Fibroblast of the aortic adventitia (primary cell): ENCODE measurements at regions not wholly inside any gene's neighbourhood (a gene's known extent, or its start where the extent isn't known, plus 50 kb on each side); places are given as distances from the start of the nearest gene placed in this dataset.

ENCODE experiments used
- DNase-seq: peaks from one replicate; pipeline ENCODE4 v3.0.0-alpha.2; 2010; ENCODE audit warnings: low read depth
- H3K4me3 ChIP-seq: 2 replicates; pipeline ENCODE4 v1.5.1; 2011; ENCODE audit warnings: low read depth, mild to moderate bottlenecking, control low read depth, low read length, moderate library complexity
- CTCF ChIP-seq: IDR thresholded peaks from 2 replicates; pipeline ENCODE4 v1.5.1; 2011; ENCODE audit warnings: mild to moderate bottlenecking, low read length, control low read depth, inconsistent platforms; ENCODE audit not compliant: insufficient read depth

DNA sequence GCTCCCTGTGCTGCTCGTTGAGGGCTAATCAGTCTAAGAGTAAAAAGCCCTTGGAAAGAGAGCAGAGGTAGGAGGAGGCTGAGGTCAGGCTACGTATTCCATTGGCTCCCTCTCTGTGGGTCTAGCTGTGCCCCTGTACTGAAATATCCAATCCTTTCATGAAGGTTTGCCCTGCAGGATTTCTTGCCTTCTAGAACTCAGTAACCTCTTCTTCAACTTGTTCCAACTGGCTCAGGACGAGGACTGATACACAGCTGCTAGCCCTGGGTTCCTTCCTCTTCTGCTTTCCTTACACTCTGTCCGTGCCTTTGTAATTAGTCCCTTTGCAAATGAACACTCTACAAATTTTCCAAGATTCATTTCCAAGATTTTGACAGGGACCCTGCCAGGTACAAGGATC lies 560.5 kb downstream of the ACTR3B start:
- no peak overlapping the region for H3K4me3 ChIP-seq
- no peak for TF ChIP-seq CTCF
- DNase-seq: no peak

DNA sequence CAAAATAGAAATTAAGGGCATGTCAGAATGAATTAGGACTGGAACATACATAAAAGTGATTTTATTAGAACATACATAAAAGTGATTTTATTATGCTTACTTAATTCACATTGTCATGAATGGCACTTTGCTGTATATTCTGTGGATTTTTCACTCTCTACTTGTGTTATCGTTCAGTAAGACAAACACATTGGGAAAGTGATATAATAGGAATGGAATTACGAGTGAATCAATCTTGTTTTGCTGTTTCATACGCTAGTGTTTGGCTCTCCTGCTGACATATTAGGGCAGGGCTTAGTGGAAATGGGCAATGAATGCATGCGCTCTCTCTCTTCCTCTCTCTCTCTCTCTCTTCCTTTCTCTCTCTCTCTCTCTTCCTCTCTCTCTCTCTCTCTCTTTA lies 561.1 kb downstream of the ACTR3B start:
- no peak for DNase-seq
- no peak for TF ChIP-seq CTCF
- no peak overlapping the region for H3K4me3 ChIP-seq

GRCh38 chr7:153322991-153323390 lies 563.4 kb downstream of the ACTR3B start:
- DNase-seq: no peak

GRCh38 chr7:153324094-153324493 lies 564.5 kb downstream of the ACTR3B start:
- no peak overlapping the region for H3K4me3 ChIP-seq
- TF ChIP-seq CTCF: no peak
- no peak for DNase-seq

More at GRCh38 chr7:153322991-153323390, 563.4 kb downstream of the ACTR3B start:
- H3K4me3 ChIP-seq: no peak overlapping the region
- TF ChIP-seq CTCF: no peak

GRCh38 chr7:153327683-153328082 lies 568.1 kb downstream of the ACTR3B start:
- H3K4me3 ChIP-seq: no peak overlapping the region
- DNase-seq: no peak
- TF ChIP-seq CTCF: no peak

DNA sequence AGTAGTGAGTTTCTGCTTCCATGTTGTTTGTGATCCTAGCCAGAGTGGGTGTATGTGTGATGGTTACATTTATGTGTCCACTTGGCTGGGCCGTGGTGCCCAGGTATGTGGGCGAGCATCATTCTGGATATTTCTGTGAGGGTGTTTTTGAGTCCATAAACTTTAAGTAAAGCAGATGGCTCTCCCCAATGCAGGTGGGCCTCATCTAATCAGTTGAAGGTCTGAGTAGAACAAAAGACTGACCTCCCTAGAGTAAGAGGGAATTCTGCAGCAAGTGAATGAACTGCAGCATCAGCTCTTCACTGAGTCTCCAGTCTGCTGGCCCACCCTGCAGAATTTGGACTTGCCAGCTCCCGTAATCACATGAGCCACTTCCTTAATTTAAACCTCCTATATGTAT lies 571.9 kb downstream of the ACTR3B start:
- DNase-seq: no peak
- H3K4me3 ChIP-seq: no peak overlapping the region
- TF ChIP-seq CTCF: no peak

- no peak for DNase-seq
- no peak for TF ChIP-seq CTCF
- H3K4me3 ChIP-seq: no peak overlapping the region
Measured at GRCh38 chr7:153354071-153354470, 594.5 kb downstream of the ACTR3B start.
